ENCODE measurements at regions not wholly inside any gene's neighbourhood (a gene's known extent, or its start where the extent isn't known, plus 50 kb on each side); places are given as distances from the start of the nearest gene placed in this dataset.
A peak's percentile ranks its signal among the peaks of the same experiment; 100 is the strongest.
"Not testable (repeated sequence)": the region's sequence is repeated elsewhere in the genome, so short reads cannot be mapped to it uniquely, and the experiment has no call there.

- Histone ChIP-seq H3K79me1 (replicated peaks; ENCODE audit: low read length, poor library complexity, severe bottlenecking) (no peaks in the 10 kb centered on the region), H3K4ac (ENCODE audit: low read depth in 1 of 2, low read length in 2 of 2) (no peak overlapping the region), H4K91ac (ENCODE audit: low read length) (no peak overlapping the region), H2BK5ac (ENCODE audit: low read depth, low read length, poor library complexity, severe bottlenecking) (no peak overlapping the region), H2AFZ (ENCODE audit: low read depth, low read length) (no peak overlapping the region), H3K27me3 (ENCODE audit: control insufficient read depth in 1 of 2, insufficient read depth in 1 of 2, low read length in 2 of 2) (no peaks in the 10 kb centered on the region), H3K14ac (ENCODE audit: low read length in 2 of 2) (no peak overlapping the region), H2BK15ac (ENCODE audit: low read depth, poor library complexity, severe bottlenecking) (no peak overlapping the region), H3K9ac (ENCODE audit: low read length) (no peak overlapping the region), H2BK12ac (ENCODE audit: low read length in 2 of 2) (no peak overlapping the region), H3K23ac (ENCODE audit: low read length in 2 of 2) (no peak overlapping the region), H3K4me1 (ENCODE audit: control insufficient read depth, insufficient read depth, low read depth, low read length) (no peaks in the 10 kb centered on the region), H3K18ac (ENCODE audit: low read depth in 1 of 2, low read length in 2 of 2) (no peak overlapping the region), H4K8ac (ENCODE audit: low read length) (no peak overlapping the region), H3K4me3 (ENCODE audit: insufficient read depth in 1 of 2, low read depth in 1 of 2, low read length in 2 of 2) (no peak overlapping the region), H2BK120ac (ENCODE audit: low read depth, low read length) (no peak overlapping the region), H3K4me2 (ENCODE audit: low read length, poor library complexity, severe bottlenecking) (no peak overlapping the region), H2AK5ac (ENCODE audit: low read length, severe bottlenecking) (no peak overlapping the region), H3K36me3 (ENCODE audit: control insufficient read depth in 1 of 2, insufficient read depth in 2 of 2, low read depth in 1 of 2, low read length in 2 of 2) (no peaks in the 10 kb centered on the region), H3K27ac (ENCODE audit: low read length, poor library complexity, severe bottlenecking) (no peak overlapping the region), H3K9me3 (ENCODE audit: control insufficient read depth, low read length) (no peaks in the 10 kb centered on the region)
- DNase-seq: peak; percentile 61
Observed at GRCh38 chr14:43706900-43707299, 800.2 kb downstream of the FSCB start.

GRCh38 chr14:43698561-43699284 is 808.4 kb downstream of the FSCB start:
- whole genome bisulfite sequencing: 90% methylated on average over 15 of the region's 20 CpGs
- H4K8ac ChIP-seq (ENCODE audit: low read length); H3K4me3 ChIP-seq (ENCODE audit: insufficient read depth in 1 of 2, low read depth in 1 of 2, low read length in 2 of 2); H2BK12ac ChIP-seq (ENCODE audit: low read length in 2 of 2); H4K91ac ChIP-seq (ENCODE audit: low read length); H3K36me3 ChIP-seq (ENCODE audit: control insufficient read depth in 1 of 2, insufficient read depth in 2 of 2, low read depth in 1 of 2, low read length in 2 of 2); DNase-seq; H3K18ac ChIP-seq (ENCODE audit: low read depth in 1 of 2, low read length in 2 of 2); H2BK15ac ChIP-seq (ENCODE audit: low read depth, poor library complexity, severe bottlenecking); H3K4me2 ChIP-seq (ENCODE audit: low read length, poor library complexity, severe bottlenecking); H3K4me1 ChIP-seq (ENCODE audit: control insufficient read depth, insufficient read depth, low read depth, low read length); H2BK5ac ChIP-seq (ENCODE audit: low read depth, low read length, poor library complexity, severe bottlenecking); H3K27me3 ChIP-seq (ENCODE audit: control insufficient read depth in 1 of 2, insufficient read depth in 1 of 2, low read length in 2 of 2); H3K23ac ChIP-seq (ENCODE audit: low read length in 2 of 2); H3K27ac ChIP-seq (ENCODE audit: low read length, poor library complexity, severe bottlenecking); H2AK5ac ChIP-seq (ENCODE audit: low read length, severe bottlenecking); H3K4ac ChIP-seq (ENCODE audit: low read depth in 1 of 2, low read length in 2 of 2); H3K9ac ChIP-seq (ENCODE audit: low read length); H3K14ac ChIP-seq (ENCODE audit: low read length in 2 of 2); H2BK120ac ChIP-seq (ENCODE audit: low read depth, low read length); H2AFZ ChIP-seq (ENCODE audit: low read depth, low read length); H3K9me3 ChIP-seq (ENCODE audit: control insufficient read depth, low read length); H3K79me1 ChIP-seq (replicated peaks; ENCODE audit: low read length, poor library complexity, severe bottlenecking): not testable (repeated sequence)

- Histone ChIP-seq H3K27me3 (ENCODE audit: control insufficient read depth in 1 of 2, insufficient read depth in 1 of 2, low read length in 2 of 2) (no peaks in the 10 kb centered on the region), H3K4me1 (ENCODE audit: control insufficient read depth, insufficient read depth, low read depth, low read length) (no peaks in the 10 kb centered on the region), H4K8ac (ENCODE audit: low read length) (no peak overlapping the region), H2BK5ac (ENCODE audit: low read depth, low read length, poor library complexity, severe bottlenecking) (no peak overlapping the region), H2BK120ac (ENCODE audit: low read depth, low read length) (no peak overlapping the region), H3K23ac (ENCODE audit: low read length in 2 of 2) (no peak overlapping the region), H2BK15ac (ENCODE audit: low read depth, poor library complexity, severe bottlenecking) (no peak overlapping the region), H3K14ac (ENCODE audit: low read length in 2 of 2) (no peak overlapping the region), H3K18ac (ENCODE audit: low read depth in 1 of 2, low read length in 2 of 2) (no peak overlapping the region), H2AK5ac (ENCODE audit: low read length, severe bottlenecking) (no peak overlapping the region), H3K9ac (ENCODE audit: low read length) (no peak overlapping the region), H4K91ac (ENCODE audit: low read length) (no peak overlapping the region), H3K4me2 (ENCODE audit: low read length, poor library complexity, severe bottlenecking) (no peak overlapping the region), H3K4ac (ENCODE audit: low read depth in 1 of 2, low read length in 2 of 2) (no peak overlapping the region), H3K36me3 (ENCODE audit: control insufficient read depth in 1 of 2, insufficient read depth in 2 of 2, low read depth in 1 of 2, low read length in 2 of 2) (no peaks in the 10 kb centered on the region), H3K27ac (ENCODE audit: low read length, poor library complexity, severe bottlenecking) (no peak overlapping the region), H2AFZ (ENCODE audit: low read depth, low read length) (no peak overlapping the region), H3K79me1 (replicated peaks; ENCODE audit: low read length, poor library complexity, severe bottlenecking) (no peaks in the 10 kb centered on the region), H2BK12ac (ENCODE audit: low read length in 2 of 2) (no peak overlapping the region), H3K9me3 (ENCODE audit: control insufficient read depth, low read length) (no peaks in the 10 kb centered on the region), H3K4me3 (ENCODE audit: insufficient read depth in 1 of 2, low read depth in 1 of 2, low read length in 2 of 2) (no peak overlapping the region)
- no peak for DNase-seq
- no CpG with 5 or more reads among the region's 1 CpG for WGBS
Observed at GRCh38 chr14:43697003-43697402, 810.1 kb downstream of the FSCB start.

GRCh38 chr14:43692706-43693105 is 814.4 kb downstream of the FSCB start:
- H2BK12ac ChIP-seq (ENCODE audit: low read length in 2 of 2): no peak overlapping the region
- no peaks in the 10 kb centered on the region for H3K79me1 ChIP-seq (replicated peaks; ENCODE audit: low read length, poor library complexity, severe bottlenecking)
- no peak overlapping the region for H3K4me3 ChIP-seq (ENCODE audit: insufficient read depth in 1 of 2, low read depth in 1 of 2, low read length in 2 of 2)
- no peak overlapping the region for H3K9ac ChIP-seq (ENCODE audit: low read length)
- H2BK120ac ChIP-seq (ENCODE audit: low read depth, low read length): no peak overlapping the region
- H3K9me3 ChIP-seq (ENCODE audit: control insufficient read depth, low read length): no peaks in the 10 kb centered on the region
- H3K4me1 ChIP-seq (ENCODE audit: control insufficient read depth, insufficient read depth, low read depth, low read length): no peaks in the 10 kb centered on the region
- H3K36me3 ChIP-seq (ENCODE audit: control insufficient read depth in 1 of 2, insufficient read depth in 2 of 2, low read depth in 1 of 2, low read length in 2 of 2): no peaks in the 10 kb centered on the region
- peak; percentile 8 for DNase-seq
- no peak overlapping the region for H2BK5ac ChIP-seq (ENCODE audit: low read depth, low read length, poor library complexity, severe bottlenecking)
- H3K27me3 ChIP-seq (ENCODE audit: control insufficient read depth in 1 of 2, insufficient read depth in 1 of 2, low read length in 2 of 2): no peaks in the 10 kb centered on the region
- H2AFZ ChIP-seq (ENCODE audit: low read depth, low read length): no peak overlapping the region
- H4K8ac ChIP-seq (ENCODE audit: low read length): no peak overlapping the region
- no peak overlapping the region for H3K27ac ChIP-seq (ENCODE audit: low read length, poor library complexity, severe bottlenecking)
- no peak overlapping the region for H3K4ac ChIP-seq (ENCODE audit: low read depth in 1 of 2, low read length in 2 of 2)
- no peak overlapping the region for H2BK15ac ChIP-seq (ENCODE audit: low read depth, poor library complexity, severe bottlenecking)
- H3K23ac ChIP-seq (ENCODE audit: low read length in 2 of 2): no peak overlapping the region
- WGBS: no CpG with 5 or more reads among the region's 1 CpG
- no peak overlapping the region for H3K14ac ChIP-seq (ENCODE audit: low read length in 2 of 2)
- no peak overlapping the region for H3K4me2 ChIP-seq (ENCODE audit: low read length, poor library complexity, severe bottlenecking)
- no peak overlapping the region for H2AK5ac ChIP-seq (ENCODE audit: low read length, severe bottlenecking)
- no peak overlapping the region for H4K91ac ChIP-seq (ENCODE audit: low read length)
- no peak overlapping the region for H3K18ac ChIP-seq (ENCODE audit: low read depth in 1 of 2, low read length in 2 of 2)

Data from mesenchymal stem cell (in vitro differentiated cells and primary cell).